HL-60 (cell line): ENCODE measurements at regions not wholly inside any gene's neighbourhood (a gene's known extent, or its start where the extent isn't known, plus 50 kb on each side); places are given as distances from the start of the nearest gene placed in this dataset.

Experiments used
- DNase-seq, 2 experiments: peaks; one replicate each; pipeline ENCODE4 v3.0.0-alpha.2; 2010 to 2020; ENCODE audit warnings: low read depth in 1 of 2, low spot score in 1 of 2
- H3K27ac ChIP-seq: fragments of 250-450 bp; sonication (Bioruptor Pico); replicated peaks from 2 replicates; pipeline ENCODE4 v1.5.1; 2020; ENCODE audit warnings: mild to moderate bottlenecking, moderate library complexity
- H3K27me3 ChIP-seq: fragments of 250-450 bp; sonication (Bioruptor Pico); 2 replicates; pipeline ENCODE4 v1.5.1; 2021; ENCODE audit warnings: mild to moderate bottlenecking, moderate library complexity; ENCODE audit not compliant: insufficient read depth, poor library complexity, severe bottlenecking
- H3K4me3 ChIP-seq: replicated peaks from 2 replicates; pipeline ENCODE4 v1.5.1; 2011; ENCODE audit warnings: mild to moderate bottlenecking, control low read depth, low read length; ENCODE audit not compliant: insufficient read depth
- GABPA ChIP-seq: IDR thresholded peaks from 2 replicates; pipeline ENCODE4 v1.6.1; 2012; ENCODE audit warnings: low read depth
- POLR2AphosphoS5 ChIP-seq: IDR thresholded peaks from 2 replicates; pipeline ENCODE4 v1.6.1; 2012; ENCODE audit warnings: low read depth
- SPI1 ChIP-seq: IDR thresholded peaks from 2 replicates; pipeline ENCODE4 v1.6.1; 2012; ENCODE audit warnings: low read depth, mild to moderate bottlenecking, borderline replicate concordance
- TF ChIP-seq, protein P1 (sequence below): IDR thresholded peaks from one replicate; pipeline ENCODE4 v1.5.1; 2011; ENCODE audit warnings: low read length, control low read depth, inconsistent platforms; ENCODE audit not compliant: insufficient read depth
- TF ChIP-seq, protein P2 (sequence below): IDR thresholded peaks from 2 replicates; pipeline ENCODE4 v1.6.1; 2012; ENCODE audit warnings: low read depth; ENCODE audit not compliant: insufficient replicate concordance

DNA sequence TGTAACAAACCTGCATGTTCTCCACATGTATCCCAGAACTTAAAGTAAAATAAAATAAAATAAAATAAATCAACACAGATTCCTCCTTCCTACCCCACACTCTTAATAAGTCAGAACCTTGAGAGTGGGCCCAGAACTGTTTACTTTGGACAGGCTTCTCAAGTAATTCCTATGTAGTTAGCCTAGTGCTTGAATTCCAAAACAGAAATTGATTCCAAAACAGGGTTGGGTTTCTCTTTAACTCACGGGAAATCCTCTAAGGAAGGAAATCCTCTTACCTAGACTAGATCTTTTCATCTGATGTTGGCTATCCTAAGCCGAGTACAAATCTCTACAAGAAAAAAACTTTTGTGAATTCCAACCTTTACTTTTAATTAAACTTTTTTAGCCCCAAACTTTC, 324.7 kb upstream of the C16orf82 start:
- Histone ChIP-seq H3K27ac (no peak overlapping the region), H3K27me3 (no peaks in the 10 kb centered on the region), H3K4me3 (no peak overlapping the region)
- DNase-seq: no peak
- TF ChIP-seq, protein P1, sequence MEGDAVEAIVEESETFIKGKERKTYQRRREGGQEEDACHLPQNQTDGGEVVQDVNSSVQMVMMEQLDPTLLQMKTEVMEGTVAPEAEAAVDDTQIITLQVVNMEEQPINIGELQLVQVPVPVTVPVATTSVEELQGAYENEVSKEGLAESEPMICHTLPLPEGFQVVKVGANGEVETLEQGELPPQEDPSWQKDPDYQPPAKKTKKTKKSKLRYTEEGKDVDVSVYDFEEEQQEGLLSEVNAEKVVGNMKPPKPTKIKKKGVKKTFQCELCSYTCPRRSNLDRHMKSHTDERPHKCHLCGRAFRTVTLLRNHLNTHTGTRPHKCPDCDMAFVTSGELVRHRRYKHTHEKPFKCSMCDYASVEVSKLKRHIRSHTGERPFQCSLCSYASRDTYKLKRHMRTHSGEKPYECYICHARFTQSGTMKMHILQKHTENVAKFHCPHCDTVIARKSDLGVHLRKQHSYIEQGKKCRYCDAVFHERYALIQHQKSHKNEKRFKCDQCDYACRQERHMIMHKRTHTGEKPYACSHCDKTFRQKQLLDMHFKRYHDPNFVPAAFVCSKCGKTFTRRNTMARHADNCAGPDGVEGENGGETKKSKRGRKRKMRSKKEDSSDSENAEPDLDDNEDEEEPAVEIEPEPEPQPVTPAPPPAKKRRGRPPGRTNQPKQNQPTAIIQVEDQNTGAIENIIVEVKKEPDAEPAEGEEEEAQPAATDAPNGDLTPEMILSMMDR: no peak
- no peak for TF ChIP-seq GABPA
- no peak for TF ChIP-seq POLR2AphosphoS5
- TF ChIP-seq, protein P2, sequence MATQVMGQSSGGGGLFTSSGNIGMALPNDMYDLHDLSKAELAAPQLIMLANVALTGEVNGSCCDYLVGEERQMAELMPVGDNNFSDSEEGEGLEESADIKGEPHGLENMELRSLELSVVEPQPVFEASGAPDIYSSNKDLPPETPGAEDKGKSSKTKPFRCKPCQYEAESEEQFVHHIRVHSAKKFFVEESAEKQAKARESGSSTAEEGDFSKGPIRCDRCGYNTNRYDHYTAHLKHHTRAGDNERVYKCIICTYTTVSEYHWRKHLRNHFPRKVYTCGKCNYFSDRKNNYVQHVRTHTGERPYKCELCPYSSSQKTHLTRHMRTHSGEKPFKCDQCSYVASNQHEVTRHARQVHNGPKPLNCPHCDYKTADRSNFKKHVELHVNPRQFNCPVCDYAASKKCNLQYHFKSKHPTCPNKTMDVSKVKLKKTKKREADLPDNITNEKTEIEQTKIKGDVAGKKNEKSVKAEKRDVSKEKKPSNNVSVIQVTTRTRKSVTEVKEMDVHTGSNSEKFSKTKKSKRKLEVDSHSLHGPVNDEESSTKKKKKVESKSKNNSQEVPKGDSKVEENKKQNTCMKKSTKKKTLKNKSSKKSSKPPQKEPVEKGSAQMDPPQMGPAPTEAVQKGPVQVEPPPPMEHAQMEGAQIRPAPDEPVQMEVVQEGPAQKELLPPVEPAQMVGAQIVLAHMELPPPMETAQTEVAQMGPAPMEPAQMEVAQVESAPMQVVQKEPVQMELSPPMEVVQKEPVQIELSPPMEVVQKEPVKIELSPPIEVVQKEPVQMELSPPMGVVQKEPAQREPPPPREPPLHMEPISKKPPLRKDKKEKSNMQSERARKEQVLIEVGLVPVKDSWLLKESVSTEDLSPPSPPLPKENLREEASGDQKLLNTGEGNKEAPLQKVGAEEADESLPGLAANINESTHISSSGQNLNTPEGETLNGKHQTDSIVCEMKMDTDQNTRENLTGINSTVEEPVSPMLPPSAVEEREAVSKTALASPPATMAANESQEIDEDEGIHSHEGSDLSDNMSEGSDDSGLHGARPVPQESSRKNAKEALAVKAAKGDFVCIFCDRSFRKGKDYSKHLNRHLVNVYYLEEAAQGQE: no peak
- no peak for TF ChIP-seq SPI1

DNA sequence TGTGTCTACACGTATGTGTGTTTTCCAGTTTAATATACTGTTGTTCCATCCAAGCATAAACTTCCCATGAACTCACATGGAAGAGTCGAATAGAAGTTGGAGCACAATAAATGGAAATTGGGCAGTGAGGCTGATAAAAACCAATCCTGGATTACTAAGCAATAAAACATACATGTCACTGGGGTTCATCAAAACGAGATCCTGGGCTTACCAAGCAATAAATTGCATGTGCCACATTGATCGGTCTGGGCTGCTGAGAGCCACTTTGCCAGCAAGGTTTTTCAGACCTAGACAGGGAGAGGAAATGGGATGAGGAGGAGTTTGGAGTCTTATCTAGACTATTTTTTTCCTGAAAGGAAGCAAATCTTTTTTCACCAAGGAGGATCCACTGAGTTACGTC, 322.3 kb upstream of the C16orf82 start:
- DNase-seq: no peak
- H3K27ac ChIP-seq: no peak overlapping the region
- H3K4me3 ChIP-seq: no peak overlapping the region
- TF ChIP-seq GABPA (no peak), POLR2AphosphoS5 (no peak), SPI1 (no peak)
- TF ChIP-seq, protein P1: no peak
- TF ChIP-seq, protein P2: no peak
- no peaks in the 10 kb centered on the region for H3K27me3 ChIP-seq

DNA sequence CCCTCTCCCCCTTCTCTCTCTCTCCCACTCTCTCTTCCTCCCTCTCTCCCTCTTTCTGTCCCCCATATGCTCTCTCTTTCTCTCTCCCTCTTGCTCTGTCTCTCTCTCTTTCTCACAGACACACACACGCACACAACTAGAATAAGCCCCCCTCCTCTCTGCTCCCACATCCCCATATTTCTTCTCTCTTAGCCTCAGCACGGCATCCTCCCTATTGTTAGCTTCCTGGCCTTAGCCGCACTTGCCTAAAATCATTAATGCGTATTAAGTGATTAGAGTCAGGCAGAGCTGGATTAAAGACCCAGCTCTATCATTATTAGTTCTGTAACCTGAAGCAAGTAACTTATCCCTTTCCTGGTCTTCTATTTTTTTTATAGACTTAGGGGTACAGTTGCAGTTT, 319.0 kb upstream of the C16orf82 start:
- TF ChIP-seq, protein P1: no peak
- TF ChIP-seq GABPA (no peak), POLR2AphosphoS5 (no peak), SPI1 (no peak)
- TF ChIP-seq, protein P2: no peak
- Histone ChIP-seq H3K27me3 (no peaks in the 10 kb centered on the region), H3K27ac (no peak overlapping the region), H3K4me3 (no peak overlapping the region)
- no peak for DNase-seq
